Upper lobe of right lung (tissue), 1 donor: ENCODE measurements at regions not wholly inside any gene's neighbourhood (a gene's known extent, or its start where the extent isn't known, plus 50 kb on each side); places are given as distances from the start of the nearest gene placed in this dataset.
A peak's percentile ranks its signal among the peaks of the same experiment; 100 is the strongest.

Experiments used
- ATAC-seq: fragments of 200-7000 bp; cut with Tn5 transposase; one replicate; pipeline ENCODE4 v1.9.1; 2020; ENCODE audit warnings: mild to moderate bottlenecking, moderate library complexity
- DNase-seq: peaks from one replicate; pipeline ENCODE4 v3.0.0-alpha.2; 2020
- H3K27ac ChIP-seq: fragments of 200-600 bp; one replicate; pipeline ENCODE4 v1.8.0; 2022
- H3K27me3 ChIP-seq: fragments of 200-600 bp; one replicate; pipeline ENCODE4 v1.8.0; 2022; ENCODE audit warnings: mild to moderate bottlenecking
- H3K36me3 ChIP-seq: fragments of 200-600 bp; one replicate; pipeline ENCODE4 v1.8.0; 2022
- H3K4me1 ChIP-seq: fragments of 200-600 bp; one replicate; pipeline ENCODE4 v1.8.0; 2022
- H3K4me3 ChIP-seq: fragments of 200-600 bp; one replicate; pipeline ENCODE4 v1.8.0; 2022; ENCODE audit warnings: mild to moderate bottlenecking
- H3K9me3 ChIP-seq: fragments of 200-600 bp; one replicate; pipeline ENCODE4 v1.8.0; 2022
- CTCF ChIP-seq: fragments of 200-600 bp; IDR thresholded peaks from one replicate; pipeline ENCODE4 v1.8.0; 2022; ENCODE audit warnings: antibody characterized with exemption
- intact Hi-C: fragments of 100-400 bp; cut with DNase I; formaldehyde crosslinking; loops from one replicate; pipeline ENCODE4 v1.11.0; 2022
- donor health status: DM: no; HTN: yes; CAD: no; lungs with severe emphysema.

GRCh38 chr13:21964686-21965085 is 293.8 kb downstream of the FGF9 start:
- Histone ChIP-seq H3K36me3 (no peaks in the 10 kb centered on the region), H3K9me3 (no peaks in the 10 kb centered on the region), H3K4me1 (no peaks in the 10 kb centered on the region), H3K27ac (no peak overlapping the region), H3K27me3 (no peaks in the 10 kb centered on the region), H3K4me3 (no peak overlapping the region)
- intact Hi-C loops, result no loop called here
- no peak for TF ChIP-seq CTCF
- DNase-seq, result no peak
- ATAC-seq, result no peak

- no peaks in the 10 kb centered on the region for H3K36me3 ChIP-seq
- no peaks in the 10 kb centered on the region for H3K27me3 ChIP-seq
- no peak overlapping the region for H3K4me3 ChIP-seq
- intact Hi-C loops, result no loop called here
- H3K4me1 ChIP-seq, result no peaks in the 10 kb centered on the region
- no peak for TF ChIP-seq CTCF
- no peaks in the 10 kb centered on the region for H3K9me3 ChIP-seq
- ATAC-seq (no peak), DNase-seq (no peak)
- H3K27ac ChIP-seq, result no peak overlapping the region
Observed at GRCh38 chr13:21965095-21965494, 294.2 kb downstream of the FGF9 start.

- Histone ChIP-seq H3K9me3 (no peaks in the 10 kb centered on the region), H3K4me1 (no peaks in the 10 kb centered on the region), H3K4me3 (no peak overlapping the region), H3K36me3 (no peaks in the 10 kb centered on the region), H3K27me3 (no peaks in the 10 kb centered on the region), H3K27ac (no peak overlapping the region)
- ATAC-seq (no peak), DNase-seq (no peak)
- TF ChIP-seq CTCF, result no peak
- intact Hi-C loops, result no loop called here
Observed at GRCh38 chr13:21966014-21966413, 295.1 kb downstream of the FGF9 start.

GRCh38 chr13:21967871-21968270 is 297.0 kb downstream of the FGF9 start:
- intact Hi-C loops, result no loop called here
- Histone ChIP-seq H3K36me3 (no peaks in the 10 kb centered on the region), H3K27me3 (no peaks in the 10 kb centered on the region), H3K4me3 (no peak overlapping the region), H3K27ac (no peak overlapping the region), H3K9me3 (no peaks in the 10 kb centered on the region), H3K4me1 (no peaks in the 10 kb centered on the region)
- DNase-seq (no peak), ATAC-seq (no peak)
- no peak for TF ChIP-seq CTCF

GRCh38 chr13:21970172-21970571 is 299.3 kb downstream of the FGF9 start:
- ATAC-seq (no peak), DNase-seq (no peak)
- no peak for TF ChIP-seq CTCF
- intact Hi-C loops, result no loop called here
- H3K27ac ChIP-seq, result no peak overlapping the region
- no peaks in the 10 kb centered on the region for H3K4me1 ChIP-seq
- H3K4me3 ChIP-seq, result no peak overlapping the region
- no peaks in the 10 kb centered on the region for H3K9me3 ChIP-seq
- H3K36me3 ChIP-seq, result no peaks in the 10 kb centered on the region
- no peaks in the 10 kb centered on the region for H3K27me3 ChIP-seq

- DNase-seq, result no peak
- no peaks in the 10 kb centered on the region for H3K9me3 ChIP-seq
- ATAC-seq, result peak; percentile 33
- H3K36me3 ChIP-seq, result no peaks in the 10 kb centered on the region
- no peak overlapping the region for H3K4me3 ChIP-seq
- TF ChIP-seq CTCF, result no peak
- H3K4me1 ChIP-seq, result no peaks in the 10 kb centered on the region
- H3K27ac ChIP-seq, result no peak overlapping the region
- H3K27me3 ChIP-seq, result no peaks in the 10 kb centered on the region
- intact Hi-C loops, result no loop called here
Observed at GRCh38 chr13:21970918-21971317, 300.0 kb downstream of the FGF9 start.
